HCT116 (cell line): ENCODE measurements at regions not wholly inside any gene's neighbourhood (a gene's known extent, or its start where the extent isn't known, plus 50 kb on each side); places are given as distances from the start of the nearest gene placed in this dataset.

Experiments
- CEBPB ChIP-seq: IDR thresholded peaks from 2 replicates; pipeline ENCODE4 v1.6.1; 2012; ENCODE audit warnings: low read depth
- TF ChIP-seq, protein P1 (sequence below), 3 experiments: fragments of 200-600 bp in 1 of 3; sonication (generic) in 1 of 3; IDR thresholded peaks in 2 of 3; conservative IDR thresholded peaks in 1 of 3; 2 replicates each; pipeline ENCODE4 v1.5.1; 2012 to 2017; ENCODE audit warnings: low read depth in 2 of 3, low read length in 2 of 3, antibody characterized with exemption in 1 of 3, borderline replicate concordance in 1 of 3, control low read depth in 1 of 3, mild to moderate bottlenecking in 1 of 3, mixed read lengths in 1 of 3, mixed run types in 1 of 3, moderate library complexity in 1 of 3; ENCODE audit not compliant: insufficient read depth in 1 of 3

GRCh38 chr5:125026867-125027731 lies 280.7 kb upstream of the ZNF608 start:
- TF ChIP-seq CEBPB: no peak
- TF ChIP-seq, protein P1, sequence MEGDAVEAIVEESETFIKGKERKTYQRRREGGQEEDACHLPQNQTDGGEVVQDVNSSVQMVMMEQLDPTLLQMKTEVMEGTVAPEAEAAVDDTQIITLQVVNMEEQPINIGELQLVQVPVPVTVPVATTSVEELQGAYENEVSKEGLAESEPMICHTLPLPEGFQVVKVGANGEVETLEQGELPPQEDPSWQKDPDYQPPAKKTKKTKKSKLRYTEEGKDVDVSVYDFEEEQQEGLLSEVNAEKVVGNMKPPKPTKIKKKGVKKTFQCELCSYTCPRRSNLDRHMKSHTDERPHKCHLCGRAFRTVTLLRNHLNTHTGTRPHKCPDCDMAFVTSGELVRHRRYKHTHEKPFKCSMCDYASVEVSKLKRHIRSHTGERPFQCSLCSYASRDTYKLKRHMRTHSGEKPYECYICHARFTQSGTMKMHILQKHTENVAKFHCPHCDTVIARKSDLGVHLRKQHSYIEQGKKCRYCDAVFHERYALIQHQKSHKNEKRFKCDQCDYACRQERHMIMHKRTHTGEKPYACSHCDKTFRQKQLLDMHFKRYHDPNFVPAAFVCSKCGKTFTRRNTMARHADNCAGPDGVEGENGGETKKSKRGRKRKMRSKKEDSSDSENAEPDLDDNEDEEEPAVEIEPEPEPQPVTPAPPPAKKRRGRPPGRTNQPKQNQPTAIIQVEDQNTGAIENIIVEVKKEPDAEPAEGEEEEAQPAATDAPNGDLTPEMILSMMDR (IDR thresholded peaks at IDR 0.05 in 2 of 3, conservative IDR thresholded peaks at IDR 0.05 in 1 of 3; ENCODE audit: borderline replicate concordance in 1 of 3, insufficient read depth in 1 of 3, low read depth in 2 of 3, low read length in 2 of 3): no peak
